ENCODE measurements at regions not wholly inside any gene's neighbourhood (a gene's known extent, or its start where the extent isn't known, plus 50 kb on each side); places are given as distances from the start of the nearest gene placed in this dataset.

DNA sequence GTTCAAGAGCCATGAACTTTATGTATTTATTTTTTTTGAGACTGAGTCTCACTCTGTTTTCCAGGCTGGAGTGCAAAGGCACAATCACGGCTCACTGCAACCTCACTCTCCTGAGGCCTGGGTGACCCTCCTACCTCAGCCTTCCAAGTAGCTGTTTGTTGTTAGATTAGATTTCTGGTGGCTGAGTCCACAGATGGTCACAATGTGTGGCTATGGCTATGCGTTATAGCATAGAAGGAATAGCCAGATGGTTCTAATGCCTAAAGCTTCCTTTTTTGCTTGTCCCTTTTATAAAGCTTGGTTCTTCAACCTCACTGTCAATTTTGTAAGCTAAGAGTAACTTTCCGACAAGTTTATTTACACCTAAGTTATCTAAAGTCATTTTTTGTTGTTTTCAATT, 62.3 kb upstream of the FMN2 start:
- Histone ChIP-seq H3K9me2 (replicated peaks; ENCODE audit: insufficient read depth, low read length) (no peaks in the 10 kb centered on the region), H4K20me1 (ENCODE audit: low read depth, low read length) (no peaks in the 10 kb centered on the region), H3K27ac (ENCODE audit: low read depth, low read length) (no peak overlapping the region), H3K9me3 (ENCODE audit: insufficient read depth, low read length) (no peaks in the 10 kb centered on the region), H3K4me3 (ENCODE audit: insufficient read depth, low read length, poor library complexity, severe bottlenecking) (no peak overlapping the region), H2AFZ (ENCODE audit: low read depth, low read length, severe bottlenecking) (no peak overlapping the region), H3K4me2 (ENCODE audit: low read depth, low read length, poor library complexity, severe bottlenecking) (no peak overlapping the region), H3K9ac (ENCODE audit: low read length) (no peak overlapping the region), H3K79me2 (ENCODE audit: insufficient read depth, low read length) (no peaks in the 10 kb centered on the region), H3K27me3 (ENCODE audit: low read length) (no peaks in the 10 kb centered on the region), H3F3A (ENCODE audit: insufficient read depth) (no peaks in the 10 kb centered on the region), H3K36me3 (ENCODE audit: low read length) (no peaks in the 10 kb centered on the region)
- TF ChIP-seq, protein P1, sequence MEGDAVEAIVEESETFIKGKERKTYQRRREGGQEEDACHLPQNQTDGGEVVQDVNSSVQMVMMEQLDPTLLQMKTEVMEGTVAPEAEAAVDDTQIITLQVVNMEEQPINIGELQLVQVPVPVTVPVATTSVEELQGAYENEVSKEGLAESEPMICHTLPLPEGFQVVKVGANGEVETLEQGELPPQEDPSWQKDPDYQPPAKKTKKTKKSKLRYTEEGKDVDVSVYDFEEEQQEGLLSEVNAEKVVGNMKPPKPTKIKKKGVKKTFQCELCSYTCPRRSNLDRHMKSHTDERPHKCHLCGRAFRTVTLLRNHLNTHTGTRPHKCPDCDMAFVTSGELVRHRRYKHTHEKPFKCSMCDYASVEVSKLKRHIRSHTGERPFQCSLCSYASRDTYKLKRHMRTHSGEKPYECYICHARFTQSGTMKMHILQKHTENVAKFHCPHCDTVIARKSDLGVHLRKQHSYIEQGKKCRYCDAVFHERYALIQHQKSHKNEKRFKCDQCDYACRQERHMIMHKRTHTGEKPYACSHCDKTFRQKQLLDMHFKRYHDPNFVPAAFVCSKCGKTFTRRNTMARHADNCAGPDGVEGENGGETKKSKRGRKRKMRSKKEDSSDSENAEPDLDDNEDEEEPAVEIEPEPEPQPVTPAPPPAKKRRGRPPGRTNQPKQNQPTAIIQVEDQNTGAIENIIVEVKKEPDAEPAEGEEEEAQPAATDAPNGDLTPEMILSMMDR (IDR thresholded peaks at IDR 0.05; ENCODE audit: insufficient read depth, low read length, poor library complexity, severe bottlenecking) = no peak
- TF ChIP-seq EZH2phosphoT487 (conservative IDR thresholded peaks at IDR 0.05; ENCODE audit: low read length) = no peak

DNA sequence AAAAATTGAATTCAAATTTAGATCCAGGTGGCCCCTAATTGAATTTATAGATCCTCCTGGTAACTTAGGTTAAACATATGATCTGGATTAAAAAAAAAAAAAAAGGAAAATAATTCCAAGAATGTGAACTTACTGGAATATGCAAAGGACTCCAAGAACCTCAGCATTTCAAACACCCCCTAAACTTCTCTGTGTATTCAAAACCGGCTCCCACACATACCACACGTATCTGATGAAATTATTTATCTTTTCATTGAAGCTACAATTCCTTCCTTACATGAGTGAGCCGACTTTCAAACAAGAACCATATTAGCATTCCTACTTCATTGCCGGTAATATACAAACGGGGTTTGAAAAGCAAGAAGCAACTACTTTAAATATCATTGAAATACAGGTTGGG, 61.4 kb upstream of the FMN2 start:
- Histone ChIP-seq H3K27me3 (ENCODE audit: low read length) (no peaks in the 10 kb centered on the region), H3K79me2 (ENCODE audit: insufficient read depth, low read length) (no peaks in the 10 kb centered on the region), H3K4me3 (ENCODE audit: insufficient read depth, low read length, poor library complexity, severe bottlenecking) (no peak overlapping the region), H3K36me3 (ENCODE audit: low read length) (no peaks in the 10 kb centered on the region), H3F3A (ENCODE audit: insufficient read depth) (no peaks in the 10 kb centered on the region), H2AFZ (ENCODE audit: low read depth, low read length, severe bottlenecking) (no peak overlapping the region), H3K4me2 (ENCODE audit: low read depth, low read length, poor library complexity, severe bottlenecking) (no peak overlapping the region), H3K9me3 (ENCODE audit: insufficient read depth, low read length) (no peaks in the 10 kb centered on the region), H4K20me1 (ENCODE audit: low read depth, low read length) (no peaks in the 10 kb centered on the region), H3K27ac (ENCODE audit: low read depth, low read length) (no peak overlapping the region), H3K9ac (ENCODE audit: low read length) (no peak overlapping the region), H3K9me2 (replicated peaks; ENCODE audit: insufficient read depth, low read length) (no peaks in the 10 kb centered on the region)
- TF ChIP-seq, protein P1 (IDR thresholded peaks at IDR 0.05; ENCODE audit: insufficient read depth, low read length, poor library complexity, severe bottlenecking) = no peak
- no peak for TF ChIP-seq EZH2phosphoT487 (conservative IDR thresholded peaks at IDR 0.05; ENCODE audit: low read length)

DNA sequence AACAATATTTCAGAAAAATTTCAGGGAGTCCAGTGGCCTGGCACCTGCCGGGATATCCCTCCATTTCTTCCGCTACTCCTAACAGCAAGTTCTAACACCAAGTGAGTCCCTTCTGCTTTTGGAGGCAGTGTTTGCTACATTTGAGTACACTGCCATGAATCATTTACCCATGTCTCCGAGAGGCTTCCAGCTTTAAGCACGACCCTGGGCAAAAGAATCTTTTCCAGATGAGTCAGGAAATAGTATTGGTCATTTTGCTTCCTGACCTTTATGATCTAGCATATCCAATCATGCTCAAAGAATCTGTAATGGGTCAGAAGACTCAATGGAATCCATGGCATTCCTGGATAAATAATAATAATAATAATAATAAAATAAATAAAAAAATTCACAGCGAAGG, 60.7 kb upstream of the FMN2 start:
- Histone ChIP-seq H3K9me3 (ENCODE audit: insufficient read depth, low read length) (no peaks in the 10 kb centered on the region), H3K27me3 (ENCODE audit: low read length) (no peaks in the 10 kb centered on the region), H3K4me2 (ENCODE audit: low read depth, low read length, poor library complexity, severe bottlenecking) (no peak overlapping the region), H3K36me3 (ENCODE audit: low read length) (no peaks in the 10 kb centered on the region), H4K20me1 (ENCODE audit: low read depth, low read length) (no peaks in the 10 kb centered on the region), H3K79me2 (ENCODE audit: insufficient read depth, low read length) (no peaks in the 10 kb centered on the region), H3K9me2 (replicated peaks; ENCODE audit: insufficient read depth, low read length) (no peaks in the 10 kb centered on the region), H3F3A (ENCODE audit: insufficient read depth) (no peaks in the 10 kb centered on the region), H3K4me3 (ENCODE audit: insufficient read depth, low read length, poor library complexity, severe bottlenecking) (no peak overlapping the region), H3K27ac (ENCODE audit: low read depth, low read length) (no peak overlapping the region), H2AFZ (ENCODE audit: low read depth, low read length, severe bottlenecking) (no peak overlapping the region), H3K9ac (ENCODE audit: low read length) (no peak overlapping the region)
- TF ChIP-seq, protein P1 (IDR thresholded peaks at IDR 0.05; ENCODE audit: insufficient read depth, low read length, poor library complexity, severe bottlenecking) = no peak
- no peak for TF ChIP-seq EZH2phosphoT487 (conservative IDR thresholded peaks at IDR 0.05; ENCODE audit: low read length)

DNA sequence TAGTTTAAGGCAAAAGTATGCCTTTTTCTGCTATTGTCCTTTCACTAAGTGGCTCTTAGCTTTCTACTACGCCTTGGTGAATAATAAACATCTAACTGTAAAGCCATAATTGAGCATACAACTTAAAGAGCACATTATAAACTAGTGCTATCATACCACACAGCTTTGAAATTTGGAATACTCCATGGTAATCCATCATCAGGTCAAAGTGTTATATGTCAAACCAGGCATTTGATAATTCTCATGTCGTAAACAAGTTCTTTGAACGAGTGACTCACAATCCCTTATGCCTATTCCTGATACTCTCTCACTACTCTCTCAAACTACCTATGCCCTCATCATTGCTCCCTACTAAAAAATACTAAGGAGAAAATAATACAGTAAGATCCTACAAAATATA, 60.3 kb upstream of the FMN2 start:
- no peak overlapping the region for H3K9ac ChIP-seq (ENCODE audit: low read length)
- no peaks in the 10 kb centered on the region for H3K9me2 ChIP-seq (replicated peaks; ENCODE audit: insufficient read depth, low read length)
- H2AFZ ChIP-seq (ENCODE audit: low read depth, low read length, severe bottlenecking) = no peak overlapping the region
- H3K9me3 ChIP-seq (ENCODE audit: insufficient read depth, low read length) = no peaks in the 10 kb centered on the region
- H4K20me1 ChIP-seq (ENCODE audit: low read depth, low read length) = no peaks in the 10 kb centered on the region
- H3K79me2 ChIP-seq (ENCODE audit: insufficient read depth, low read length) = no peaks in the 10 kb centered on the region
- H3K4me3 ChIP-seq (ENCODE audit: insufficient read depth, low read length, poor library complexity, severe bottlenecking) = no peak overlapping the region
- H3K36me3 ChIP-seq (ENCODE audit: low read length) = no peaks in the 10 kb centered on the region
- H3K27ac ChIP-seq (ENCODE audit: low read depth, low read length) = no peak overlapping the region
- TF ChIP-seq EZH2phosphoT487 (conservative IDR thresholded peaks at IDR 0.05; ENCODE audit: low read length) = no peak
- TF ChIP-seq, protein P1 (IDR thresholded peaks at IDR 0.05; ENCODE audit: insufficient read depth, low read length, poor library complexity, severe bottlenecking) = no peak
- H3K4me2 ChIP-seq (ENCODE audit: low read depth, low read length, poor library complexity, severe bottlenecking) = no peak overlapping the region
- H3F3A ChIP-seq (ENCODE audit: insufficient read depth) = no peaks in the 10 kb centered on the region
- no peaks in the 10 kb centered on the region for H3K27me3 ChIP-seq (ENCODE audit: low read length)
